ENCODE measurements at regions not wholly inside any gene's neighbourhood (a gene's known extent, or its start where the extent isn't known, plus 50 kb on each side); places are given as distances from the start of the nearest gene placed in this dataset.

DNA sequence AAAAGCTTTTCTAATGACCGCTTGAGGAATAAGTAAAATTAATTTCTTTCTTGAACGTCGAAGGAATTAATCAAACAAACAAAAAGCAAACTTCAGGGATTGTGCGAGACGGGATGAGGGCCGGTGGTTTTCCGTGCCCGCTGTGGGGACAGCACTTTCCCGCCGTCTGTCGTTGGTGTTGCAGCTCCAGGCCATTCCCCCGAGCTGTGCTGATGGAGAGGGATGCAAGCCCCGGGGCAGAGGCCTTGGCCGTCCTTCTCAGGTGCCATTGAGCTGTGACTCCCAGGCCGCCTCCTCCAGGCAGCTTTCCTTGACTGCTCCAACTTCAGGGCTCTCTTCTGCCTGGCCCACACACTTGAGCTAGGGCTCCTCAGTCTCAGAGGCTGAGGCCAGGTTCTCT is 109.0 kb upstream of the C14orf180 start:
- no peak for DNase-seq (ENCODE audit: low read depth)
- H3K4me3 ChIP-seq (ENCODE audit: low read depth, low read length), result no peak overlapping the region
- TF ChIP-seq, protein P1, sequence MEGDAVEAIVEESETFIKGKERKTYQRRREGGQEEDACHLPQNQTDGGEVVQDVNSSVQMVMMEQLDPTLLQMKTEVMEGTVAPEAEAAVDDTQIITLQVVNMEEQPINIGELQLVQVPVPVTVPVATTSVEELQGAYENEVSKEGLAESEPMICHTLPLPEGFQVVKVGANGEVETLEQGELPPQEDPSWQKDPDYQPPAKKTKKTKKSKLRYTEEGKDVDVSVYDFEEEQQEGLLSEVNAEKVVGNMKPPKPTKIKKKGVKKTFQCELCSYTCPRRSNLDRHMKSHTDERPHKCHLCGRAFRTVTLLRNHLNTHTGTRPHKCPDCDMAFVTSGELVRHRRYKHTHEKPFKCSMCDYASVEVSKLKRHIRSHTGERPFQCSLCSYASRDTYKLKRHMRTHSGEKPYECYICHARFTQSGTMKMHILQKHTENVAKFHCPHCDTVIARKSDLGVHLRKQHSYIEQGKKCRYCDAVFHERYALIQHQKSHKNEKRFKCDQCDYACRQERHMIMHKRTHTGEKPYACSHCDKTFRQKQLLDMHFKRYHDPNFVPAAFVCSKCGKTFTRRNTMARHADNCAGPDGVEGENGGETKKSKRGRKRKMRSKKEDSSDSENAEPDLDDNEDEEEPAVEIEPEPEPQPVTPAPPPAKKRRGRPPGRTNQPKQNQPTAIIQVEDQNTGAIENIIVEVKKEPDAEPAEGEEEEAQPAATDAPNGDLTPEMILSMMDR (IDR thresholded peaks at IDR 0.05; ENCODE audit: control insufficient read depth, extremely low read depth, insufficient read depth), result no peak

DNA sequence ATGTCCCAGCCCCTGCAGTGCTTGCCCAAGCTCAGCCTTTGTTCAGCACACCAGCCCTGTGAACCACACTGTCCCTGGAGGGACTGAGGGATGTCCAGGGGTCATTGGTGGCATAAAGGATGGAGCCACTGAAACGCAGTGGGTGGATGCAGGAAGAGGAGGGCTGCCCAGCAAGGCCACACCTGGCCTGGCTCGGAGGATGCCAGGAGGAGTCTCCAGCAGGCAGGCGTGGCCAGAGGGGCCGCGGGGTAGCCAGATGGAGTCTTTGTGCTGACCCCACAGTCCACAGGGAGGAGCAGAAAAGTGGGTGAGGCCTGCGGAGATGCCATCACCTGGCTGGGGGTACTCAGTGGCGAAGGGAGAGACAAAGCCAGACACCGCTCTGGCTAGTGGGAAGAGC is 108.5 kb upstream of the C14orf180 start:
- TF ChIP-seq, protein P1 (IDR thresholded peaks at IDR 0.05; ENCODE audit: control insufficient read depth, extremely low read depth, insufficient read depth), result no peak
- no peak overlapping the region for H3K4me3 ChIP-seq (ENCODE audit: low read depth, low read length)
- DNase-seq (ENCODE audit: low read depth), result no peak

DNA sequence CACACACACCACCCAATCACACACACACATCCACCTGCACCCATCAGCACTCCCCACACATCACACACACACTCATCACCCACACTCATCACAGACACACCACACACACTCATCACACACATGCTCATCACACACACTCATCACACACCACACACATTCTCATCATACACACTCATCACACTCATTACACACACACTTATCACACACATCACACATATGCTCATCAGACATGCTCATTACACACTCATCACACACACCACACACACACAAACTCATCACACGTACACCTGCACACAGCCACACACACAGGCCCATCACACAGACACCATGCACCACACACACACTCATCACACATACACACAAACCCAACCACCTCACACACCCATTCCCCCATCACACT is 107.5 kb upstream of the C14orf180 start:
- DNase-seq (ENCODE audit: low read depth), result no peak
- no peak overlapping the region for H3K4me3 ChIP-seq (ENCODE audit: low read depth, low read length)
- TF ChIP-seq, protein P1 (IDR thresholded peaks at IDR 0.05; ENCODE audit: control insufficient read depth, extremely low read depth, insufficient read depth), result no peak

DNA sequence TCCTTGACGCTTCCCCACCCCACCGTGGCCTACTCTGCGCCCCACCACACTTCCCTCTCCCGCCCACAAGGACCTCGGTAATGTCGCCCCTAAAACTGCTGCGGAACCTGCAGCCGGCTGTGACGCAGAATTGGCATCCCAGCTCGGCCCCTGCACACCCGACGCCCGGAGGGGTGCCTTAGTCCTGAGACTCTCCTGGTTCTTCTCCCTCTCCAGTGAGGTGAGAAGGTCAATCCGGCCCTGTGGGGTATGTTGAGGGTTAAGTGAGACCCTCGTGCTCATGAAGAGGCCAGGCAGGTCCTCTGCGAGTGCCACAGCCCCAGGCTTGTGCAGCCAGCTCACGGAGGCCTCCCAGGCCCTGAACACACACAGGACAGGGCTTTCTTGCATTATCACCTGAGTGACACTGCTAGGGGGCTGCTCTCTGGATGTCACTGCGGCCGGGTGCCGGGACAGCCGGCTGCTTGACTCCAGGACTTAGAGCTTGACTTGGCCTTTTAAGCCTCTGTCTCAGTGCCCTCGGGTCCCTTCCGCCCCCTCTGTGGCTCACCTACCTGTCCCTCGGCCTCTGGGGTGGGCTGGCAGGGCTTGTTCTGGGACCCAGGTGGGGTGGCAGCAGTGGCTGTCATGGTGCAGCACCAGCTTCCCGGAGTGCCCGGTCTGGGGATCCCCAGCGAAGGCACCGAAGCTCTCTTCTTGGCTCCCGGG is 106.9 kb upstream of the C14orf180 start:
- no peak for DNase-seq (ENCODE audit: low read depth)
- TF ChIP-seq, protein P1 (IDR thresholded peaks at IDR 0.05; ENCODE audit: control insufficient read depth, extremely low read depth, insufficient read depth), result no peak
- H3K4me3 ChIP-seq (ENCODE audit: low read depth, low read length), result no peak overlapping the region

DNA sequence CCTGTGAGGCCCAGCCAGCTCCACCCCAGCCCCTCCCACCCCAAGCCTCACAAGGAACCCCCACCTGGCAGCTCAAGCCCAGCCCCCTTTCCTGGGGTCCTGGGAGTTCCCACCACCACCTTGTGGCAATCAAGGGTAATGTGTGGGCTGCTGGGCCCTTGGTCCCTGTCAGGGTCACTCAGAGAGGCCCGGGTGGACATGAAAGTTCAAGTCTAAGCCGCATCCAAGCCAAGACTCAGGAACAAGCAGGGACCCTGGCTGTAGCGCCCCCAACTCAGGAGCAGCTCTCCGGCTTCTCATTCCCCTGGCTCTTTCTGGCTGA is 106.4 kb upstream of the C14orf180 start:
- no peak overlapping the region for H3K4me3 ChIP-seq (ENCODE audit: low read depth, low read length)
- DNase-seq (ENCODE audit: low read depth), result no peak
- TF ChIP-seq, protein P1 (IDR thresholded peaks at IDR 0.05; ENCODE audit: control insufficient read depth, extremely low read depth, insufficient read depth), result no peak

DNA sequence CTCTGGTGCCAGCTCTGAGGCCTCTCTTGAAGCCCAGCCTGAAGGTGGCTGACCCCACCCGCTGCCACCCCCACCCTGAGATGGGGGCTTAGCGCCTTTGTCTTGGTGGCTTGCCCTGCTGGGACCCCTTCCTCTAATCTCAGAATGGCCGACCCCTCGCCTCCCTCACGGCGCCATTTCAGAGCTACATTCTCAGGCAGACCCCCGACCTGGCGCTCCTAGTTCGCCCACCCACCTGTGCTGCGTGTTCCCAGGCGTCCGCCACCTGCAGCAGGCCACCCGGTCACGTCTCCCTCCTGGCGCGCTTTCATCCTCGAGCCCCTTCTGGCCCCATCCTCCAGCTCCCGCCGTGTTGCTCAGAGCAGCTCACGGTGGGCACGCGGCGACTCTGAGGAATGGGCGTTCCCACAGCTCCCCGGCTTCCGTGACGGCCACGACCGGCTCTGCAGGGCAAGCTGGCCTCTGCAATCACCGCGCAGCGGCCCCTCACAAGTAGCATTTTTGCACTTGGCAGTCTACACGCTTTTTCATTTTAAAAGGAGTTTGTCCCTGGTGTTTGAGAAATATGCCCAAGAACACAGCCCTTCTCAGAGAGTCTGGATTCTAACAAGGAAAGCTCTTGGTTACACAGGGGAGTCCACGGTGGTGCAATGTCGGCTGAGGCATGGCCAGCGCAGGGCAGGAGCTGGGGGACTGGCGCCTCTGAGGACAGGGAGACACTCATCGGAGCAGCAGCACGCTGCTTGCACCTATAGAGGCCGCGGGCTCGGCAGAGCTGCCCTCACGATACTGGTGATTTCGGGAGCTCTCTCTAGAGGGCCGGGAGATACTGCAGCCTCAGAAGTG is 105.7 kb upstream of the C14orf180 start:
- no peak for DNase-seq (ENCODE audit: low read depth)
- TF ChIP-seq, protein P1 (IDR thresholded peaks at IDR 0.05; ENCODE audit: control insufficient read depth, extremely low read depth, insufficient read depth), result no peak
- H3K4me3 ChIP-seq (ENCODE audit: low read depth, low read length), result no peak overlapping the region

Data from LNCaP clone FGC (cell line).